Fibroblast of gingiva (primary cell): ENCODE measurements at regions not wholly inside any gene's neighbourhood (a gene's known extent, or its start where the extent isn't known, plus 50 kb on each side); places are given as distances from the start of the nearest gene placed in this dataset.
"Not testable (repeated sequence)": the region's sequence is repeated elsewhere in the genome, so short reads cannot be mapped to it uniquely, and the experiment has no call there.

Experiments
- DNase-seq: peaks from one replicate; pipeline ENCODE4 v3.0.0-alpha.2; 2011; ENCODE audit warnings: low read depth

DNA sequence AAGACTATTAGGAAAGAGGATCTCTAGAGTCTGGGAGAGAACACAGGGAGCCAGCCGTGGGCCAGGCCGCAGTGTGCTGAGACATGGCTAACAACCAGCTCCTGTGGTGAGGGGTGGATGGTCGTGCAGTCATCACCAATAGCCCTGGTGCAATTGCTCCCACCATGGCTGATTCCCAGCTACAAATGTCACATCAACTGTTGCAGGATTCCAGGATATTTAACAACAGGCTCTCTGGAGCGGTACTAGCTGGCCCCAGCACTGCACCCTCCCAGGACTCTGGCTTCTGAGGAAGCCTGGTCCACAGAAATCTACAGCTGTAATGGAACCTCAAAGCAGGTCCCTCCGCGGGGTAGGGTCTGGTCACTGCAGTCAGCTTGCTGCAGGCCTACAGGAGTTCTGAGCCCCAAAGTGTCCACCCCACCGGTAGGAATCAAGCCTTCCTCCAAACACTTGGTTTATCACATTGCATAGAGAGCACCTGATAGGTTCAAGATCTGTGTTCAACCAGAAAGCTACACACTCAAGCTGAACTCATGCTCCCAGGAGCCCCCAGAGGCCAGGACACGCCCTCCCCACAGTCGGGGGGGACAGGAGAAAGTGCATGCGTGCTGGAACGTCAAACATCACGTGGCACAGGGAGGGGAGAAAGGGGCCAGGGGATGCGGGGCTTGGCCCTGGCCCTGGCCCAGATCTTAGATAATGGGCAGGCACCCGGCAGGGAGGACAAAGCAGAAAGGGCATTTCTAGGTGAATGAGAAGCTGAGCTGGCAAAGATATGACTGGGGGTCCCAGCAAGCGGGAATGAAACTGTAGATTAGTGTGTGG, 609.0 kb downstream of the TBC1D22A start:
- no peak for DNase-seq

DNA sequence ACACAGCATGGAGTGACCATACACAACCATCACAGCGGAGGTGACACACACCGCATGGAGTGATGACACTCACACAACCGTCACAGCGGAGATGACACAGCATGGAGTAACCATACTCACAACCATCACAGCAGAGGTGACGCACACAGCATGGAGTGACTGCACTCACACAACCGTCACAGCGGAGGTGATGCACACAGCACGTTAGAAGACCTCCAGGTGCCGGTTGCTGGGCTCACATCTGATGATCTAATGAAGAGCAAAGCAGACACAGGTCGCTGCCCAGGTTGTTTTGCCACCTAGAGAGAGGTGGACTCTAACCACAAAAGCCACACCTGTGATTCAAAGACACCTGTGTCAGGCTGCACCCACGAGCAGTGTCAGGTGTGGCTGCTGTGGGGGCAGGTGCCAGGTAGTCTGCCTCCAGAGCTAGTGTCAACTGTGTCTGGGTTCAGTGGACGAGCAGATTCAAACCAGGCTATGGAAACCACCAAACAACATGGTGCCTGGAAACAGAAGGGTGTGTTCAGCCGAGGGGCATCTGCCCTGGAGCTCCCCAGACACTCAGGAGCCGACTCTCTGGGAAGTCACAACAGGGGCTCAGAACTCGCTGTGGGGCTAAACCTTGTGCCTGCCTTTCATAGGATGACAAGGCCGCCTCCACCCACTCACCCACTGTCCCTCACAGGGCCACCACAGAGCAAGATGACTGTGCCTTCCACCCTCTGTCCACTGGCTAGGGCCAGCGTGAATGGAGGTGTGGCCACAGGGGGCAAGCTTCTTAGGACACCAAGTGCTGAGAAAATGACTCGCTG, 608.2 kb downstream of the TBC1D22A start:
- no peak for DNase-seq

DNA sequence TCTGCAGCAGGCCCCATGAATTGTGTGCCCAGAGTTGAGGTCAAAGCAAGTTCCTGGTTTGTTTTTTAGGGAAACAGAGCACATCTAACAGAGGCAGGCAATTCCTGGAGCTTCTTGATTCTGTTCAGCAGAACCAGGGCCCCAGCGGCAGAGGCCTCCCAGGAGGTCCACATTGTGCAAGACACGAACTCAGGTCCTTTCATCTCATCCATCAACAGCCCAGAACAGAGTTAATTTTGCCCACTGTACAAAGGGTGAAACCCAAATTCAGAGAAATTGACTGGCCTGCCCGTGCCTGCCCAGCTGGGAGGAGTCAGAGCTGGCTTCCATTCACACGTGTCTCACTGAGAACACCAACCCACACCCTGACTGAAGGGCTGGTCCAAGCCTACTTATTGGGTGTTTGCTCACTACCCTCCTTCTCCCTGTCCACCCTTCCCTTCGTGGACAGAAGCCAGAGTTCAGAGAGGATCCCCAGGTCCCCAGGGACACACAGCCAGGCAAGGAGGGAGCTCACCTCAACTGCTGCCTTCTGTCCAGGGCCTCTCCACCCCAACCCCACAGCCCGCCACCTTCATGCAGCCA, 607.1 kb downstream of the TBC1D22A start:
- no peak for DNase-seq

DNA sequence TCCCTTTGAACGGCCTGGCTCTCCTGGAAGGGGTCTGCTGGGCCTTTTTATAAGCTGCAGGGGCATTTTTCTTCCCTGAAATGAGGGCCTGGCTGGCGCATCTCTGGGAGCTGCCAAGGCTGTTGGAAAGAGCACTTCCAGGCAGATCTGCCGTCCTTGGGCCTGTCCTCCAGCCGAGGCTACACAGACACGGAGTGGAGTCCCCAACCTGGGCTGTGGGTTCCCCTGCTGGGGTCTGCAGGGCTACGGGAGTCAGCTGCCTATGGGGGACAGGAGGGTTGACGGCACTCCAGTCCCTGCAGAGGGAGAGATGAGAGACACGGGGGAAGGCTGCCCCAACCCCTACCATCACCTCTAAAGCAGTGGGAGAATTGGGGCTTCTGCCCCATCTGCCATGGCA, 606.6 kb downstream of the TBC1D22A start:
- no peak for DNase-seq

DNA sequence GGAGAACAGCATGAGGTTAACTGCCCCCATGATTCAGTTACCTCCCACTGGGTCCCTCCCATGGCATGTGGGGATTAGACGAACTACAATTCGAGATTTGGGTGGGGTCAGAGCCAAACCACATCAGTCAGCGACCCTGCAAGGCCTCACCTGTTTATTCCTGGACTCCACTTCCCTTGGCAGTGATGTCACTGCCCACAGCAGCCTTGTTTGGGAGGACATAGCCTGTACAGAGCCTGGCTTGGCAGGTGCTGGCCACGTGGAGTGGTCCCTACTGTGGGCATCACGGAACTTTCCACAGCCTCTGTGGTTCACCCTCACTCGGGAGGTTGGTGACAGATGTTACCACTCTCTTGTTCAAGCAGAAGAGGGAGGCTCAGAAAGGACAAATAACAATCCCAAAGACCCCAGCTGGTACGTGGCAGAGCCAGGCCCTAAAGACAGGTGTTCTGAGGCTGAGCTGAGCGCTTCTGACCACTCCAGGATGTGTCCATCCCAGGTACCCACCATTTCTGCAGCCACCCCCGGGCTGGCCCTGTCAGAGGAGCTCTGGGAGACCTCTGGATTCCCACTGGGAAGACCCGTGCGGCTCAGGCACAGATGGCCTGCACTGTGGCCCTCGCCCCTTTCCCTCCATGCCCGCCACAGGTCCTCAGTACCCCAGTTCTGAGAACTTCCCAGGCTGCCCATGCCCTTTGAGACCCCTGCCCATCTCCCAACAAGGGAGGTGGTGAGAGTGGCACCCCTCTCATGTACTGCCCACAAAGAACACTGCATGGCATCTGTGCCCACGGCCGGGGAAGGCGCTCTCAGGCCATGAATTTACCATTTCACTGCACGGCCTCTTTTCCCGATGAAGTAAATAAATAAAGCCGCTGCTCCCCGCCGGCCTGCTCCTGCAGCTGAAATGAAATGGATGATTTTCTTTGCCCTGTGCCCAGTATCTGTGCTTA, 605.8 kb downstream of the TBC1D22A start:
- no peak for DNase-seq

DNA sequence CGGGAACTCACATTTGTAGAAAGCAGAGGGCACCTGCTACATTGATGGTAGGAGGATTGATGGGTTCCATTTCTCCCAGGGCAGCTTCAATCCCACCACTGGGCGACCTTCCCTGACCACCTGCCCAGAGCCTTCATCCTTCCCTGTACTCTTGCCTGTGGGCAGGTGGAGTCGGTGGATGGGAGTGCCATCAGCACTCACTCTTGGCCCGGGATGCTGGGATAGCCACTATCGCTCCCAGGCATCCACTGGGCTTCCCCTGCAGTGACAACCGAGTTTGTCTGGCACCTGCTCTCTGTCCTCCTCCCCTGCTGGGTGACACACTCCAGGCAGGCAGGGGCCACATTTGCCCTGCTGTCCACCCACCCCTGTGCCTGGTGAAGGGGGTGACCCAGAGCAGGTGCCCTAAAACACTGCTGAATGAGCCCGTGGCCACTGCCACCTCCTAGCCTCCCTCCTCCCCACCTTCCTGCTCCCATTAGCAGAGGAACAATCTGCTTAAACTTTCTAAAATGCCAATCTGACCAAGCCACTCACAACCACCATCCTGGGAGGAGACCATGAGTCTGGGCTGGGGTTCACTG, 604.7 kb downstream of the TBC1D22A start:
- no peak for DNase-seq

DNA sequence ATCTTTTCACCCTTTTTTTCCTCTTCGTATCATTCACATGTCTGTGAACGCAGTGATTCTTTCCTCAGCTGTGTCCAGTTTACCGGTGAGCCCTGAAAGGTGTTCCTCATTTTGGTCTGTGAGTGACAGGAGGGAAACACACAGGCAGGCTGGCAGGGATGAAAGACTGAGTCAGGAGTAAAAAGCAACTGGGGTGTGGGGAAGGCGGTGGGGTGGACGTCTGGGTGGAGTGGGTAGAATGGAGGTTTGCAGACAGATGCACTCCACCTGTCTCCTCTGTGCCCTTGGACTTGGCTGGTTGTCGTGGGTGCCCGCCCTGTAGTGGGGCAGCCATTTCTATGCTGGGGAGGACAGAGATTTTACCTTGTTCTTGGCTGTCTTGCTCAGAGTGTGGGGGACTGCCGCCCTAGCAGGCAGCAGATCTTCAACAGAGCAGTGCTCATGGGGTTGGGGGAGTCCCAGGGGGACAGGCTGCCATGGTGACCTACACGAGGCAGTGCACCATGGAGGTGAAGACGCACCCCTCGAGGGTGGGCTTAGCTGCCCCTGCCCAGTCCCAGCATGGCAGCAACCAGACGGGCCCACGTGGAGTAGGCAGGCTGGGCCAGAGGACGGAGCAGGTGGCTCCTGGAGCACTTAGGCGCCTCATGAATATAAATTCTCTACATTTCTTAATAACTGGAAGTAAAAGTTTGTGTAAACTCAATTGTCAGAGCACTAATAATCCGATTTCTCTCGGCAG, 603.7 kb downstream of the TBC1D22A start:
- no peak for DNase-seq

DNA sequence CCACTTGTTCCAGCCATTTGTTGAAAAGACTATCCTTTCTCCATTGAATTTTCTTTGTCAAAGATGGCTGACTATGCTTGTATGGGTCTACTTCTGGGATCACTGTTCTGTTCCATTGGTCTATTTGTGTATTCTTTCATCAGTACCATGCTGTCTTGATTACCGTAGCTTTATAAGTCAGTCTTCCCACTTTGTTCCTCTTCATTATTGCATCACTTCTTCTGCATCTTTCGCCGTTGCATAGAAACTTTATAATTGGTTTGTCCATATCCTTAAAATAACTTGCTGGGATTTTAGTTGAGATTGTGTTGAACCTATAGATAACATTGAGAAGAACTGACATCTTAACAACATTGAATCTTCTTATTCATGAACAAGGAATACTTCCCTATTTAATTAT, 598.8 kb downstream of the TBC1D22A start:
- no peak for DNase-seq

DNA sequence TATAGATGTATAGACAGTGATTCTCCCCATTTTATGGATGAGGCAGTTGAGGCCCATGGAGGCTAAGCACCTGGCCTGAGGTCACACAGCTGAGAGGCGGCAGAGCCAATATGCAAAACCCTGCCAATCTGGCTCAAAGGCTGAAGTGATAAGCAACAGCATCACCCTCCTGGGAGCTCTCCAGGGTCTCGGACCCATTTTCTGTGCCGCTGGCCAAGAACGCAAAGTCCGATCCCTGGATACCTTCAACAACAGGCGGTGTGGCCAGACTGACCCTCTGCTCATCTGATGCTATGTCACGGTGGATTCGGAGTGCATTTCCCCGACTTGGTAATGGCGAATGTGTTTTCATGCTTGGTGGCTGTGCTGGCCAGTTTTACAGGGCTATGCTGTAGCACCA, 595.0 kb downstream of the TBC1D22A start:
- no peak for DNase-seq

DNA sequence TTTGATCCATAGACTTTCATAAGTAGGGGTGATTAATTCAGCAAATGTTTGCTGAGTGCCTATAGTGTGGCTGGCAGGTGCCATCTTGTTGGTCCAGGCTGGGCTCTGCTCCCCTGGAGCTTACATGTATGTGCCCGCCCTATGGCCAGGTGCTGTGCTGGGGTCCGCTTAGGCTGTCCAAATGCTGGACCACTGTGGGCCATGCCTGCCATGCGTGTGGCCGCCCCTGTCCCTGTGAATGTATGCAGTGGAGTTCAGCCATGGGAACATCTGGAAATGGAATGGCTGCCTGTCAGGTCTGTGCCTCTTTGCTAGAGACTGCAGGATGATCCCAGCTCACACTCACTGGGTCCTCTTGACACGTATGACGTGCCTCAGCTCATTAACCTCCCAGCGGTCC, 594.6 kb downstream of the TBC1D22A start:
- DNase-seq: no peak

DNA sequence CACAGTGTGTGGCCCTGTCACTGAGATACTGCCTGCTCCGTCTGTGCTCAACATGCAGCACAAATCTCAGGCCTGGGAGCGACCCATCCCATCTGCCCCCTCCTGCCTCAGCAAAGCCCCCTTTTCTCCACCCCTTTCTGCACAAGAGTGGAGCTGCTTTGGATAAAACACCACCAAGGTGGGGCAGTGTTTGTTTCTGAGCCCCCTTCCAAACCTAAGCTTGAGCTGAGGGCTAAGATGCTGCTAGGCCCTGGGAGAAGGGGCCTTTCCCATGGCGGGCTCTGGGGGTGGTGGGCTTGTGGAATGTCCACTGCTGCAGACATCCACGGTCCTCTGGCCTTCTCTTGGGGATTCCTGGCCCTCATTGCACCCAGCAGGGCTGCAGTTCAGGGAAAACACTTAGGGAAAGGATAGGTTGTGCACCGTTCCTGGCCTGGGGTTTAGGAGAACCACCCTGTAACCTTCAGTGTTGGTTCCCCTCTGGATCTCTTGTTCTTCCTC, 594.1 kb downstream of the TBC1D22A start:
- no peak for DNase-seq

DNA sequence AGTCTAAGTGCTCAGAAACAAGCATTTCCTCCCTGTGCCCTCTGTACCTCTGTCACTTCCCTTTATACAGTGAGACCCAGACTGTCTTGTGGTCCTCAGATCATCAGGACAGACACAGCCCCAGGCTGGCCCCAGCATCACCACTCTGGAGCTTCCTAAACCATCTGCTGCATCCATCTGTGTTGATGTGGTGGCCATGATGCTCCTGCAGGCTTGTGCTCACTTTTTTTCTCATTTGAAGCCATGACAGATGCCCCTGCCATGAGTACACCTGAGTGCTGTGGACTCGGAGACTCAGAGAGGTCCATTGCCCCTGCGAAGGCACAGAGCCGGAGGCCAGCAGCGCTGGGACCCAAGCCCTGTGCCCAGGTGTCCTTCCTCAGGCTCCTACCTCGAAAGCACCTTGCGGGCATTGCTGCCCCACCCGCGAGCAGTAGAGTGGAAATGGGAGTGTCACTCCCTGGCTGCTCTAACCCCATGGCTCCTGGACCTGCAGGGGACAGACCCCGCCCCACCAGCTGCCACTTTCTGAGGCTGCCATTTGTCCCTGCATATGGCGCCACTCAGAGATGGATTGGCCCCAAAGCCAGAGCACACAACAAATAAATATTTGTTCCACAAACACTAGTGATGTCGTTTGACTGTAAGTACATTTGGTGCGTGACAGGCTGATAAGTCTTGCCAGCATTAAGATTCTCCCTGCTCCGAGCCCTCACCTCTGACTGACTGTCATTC, 593.5 kb downstream of the TBC1D22A start:
- DNase-seq: no peak

DNA sequence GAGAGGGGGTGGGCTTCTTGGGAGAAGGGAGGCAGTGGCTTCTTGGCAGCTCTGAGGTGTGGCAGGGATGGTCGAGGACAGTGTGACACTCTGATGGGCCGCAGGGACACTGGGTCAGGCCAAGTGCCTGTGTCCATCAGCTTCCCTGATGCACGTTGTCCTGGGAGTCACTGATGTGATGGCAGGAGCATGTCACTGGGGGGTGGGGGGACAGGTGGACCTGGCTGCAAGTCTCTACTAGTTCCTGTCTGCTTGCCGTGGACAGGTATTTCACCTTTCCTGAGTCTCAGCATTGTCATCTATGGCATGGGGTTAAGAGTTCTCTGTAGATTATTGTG, 592.9 kb downstream of the TBC1D22A start:
- DNase-seq: no peak

DNA sequence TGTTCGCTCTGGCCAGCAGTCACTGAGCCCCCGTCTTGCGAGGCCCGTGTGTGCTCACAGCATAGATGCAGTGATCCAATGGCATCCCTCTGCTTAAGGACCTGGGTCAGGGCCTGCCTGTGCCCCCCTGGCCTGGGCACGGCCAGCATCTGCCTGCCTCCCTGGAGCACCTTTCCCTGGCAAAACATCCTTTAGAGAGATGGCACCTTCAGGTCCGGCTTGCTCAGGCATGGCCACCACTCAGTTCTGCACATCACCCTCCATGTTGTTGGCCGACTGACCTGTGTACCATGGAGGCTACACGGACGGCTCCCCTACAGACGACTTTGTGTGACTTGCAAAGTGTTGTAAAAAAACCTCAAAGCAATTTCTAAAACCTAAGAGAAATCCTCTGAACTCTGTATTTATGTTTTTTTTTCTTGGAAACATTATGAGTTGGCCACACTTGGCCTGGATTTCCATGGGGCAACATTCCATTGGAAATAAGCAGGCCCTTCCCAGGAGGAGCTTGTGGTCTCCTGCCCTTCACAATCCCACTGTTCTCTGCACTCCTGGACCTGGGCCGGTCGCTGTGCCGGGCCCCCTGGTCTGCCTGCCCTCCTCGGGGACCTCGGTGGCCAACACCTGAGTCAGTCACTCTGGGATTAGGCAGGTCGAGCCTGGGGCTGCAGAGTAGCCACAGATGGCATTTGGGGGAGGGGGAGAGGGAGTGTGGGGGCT, 592.4 kb downstream of the TBC1D22A start:
- DNase-seq: no peak

DNA sequence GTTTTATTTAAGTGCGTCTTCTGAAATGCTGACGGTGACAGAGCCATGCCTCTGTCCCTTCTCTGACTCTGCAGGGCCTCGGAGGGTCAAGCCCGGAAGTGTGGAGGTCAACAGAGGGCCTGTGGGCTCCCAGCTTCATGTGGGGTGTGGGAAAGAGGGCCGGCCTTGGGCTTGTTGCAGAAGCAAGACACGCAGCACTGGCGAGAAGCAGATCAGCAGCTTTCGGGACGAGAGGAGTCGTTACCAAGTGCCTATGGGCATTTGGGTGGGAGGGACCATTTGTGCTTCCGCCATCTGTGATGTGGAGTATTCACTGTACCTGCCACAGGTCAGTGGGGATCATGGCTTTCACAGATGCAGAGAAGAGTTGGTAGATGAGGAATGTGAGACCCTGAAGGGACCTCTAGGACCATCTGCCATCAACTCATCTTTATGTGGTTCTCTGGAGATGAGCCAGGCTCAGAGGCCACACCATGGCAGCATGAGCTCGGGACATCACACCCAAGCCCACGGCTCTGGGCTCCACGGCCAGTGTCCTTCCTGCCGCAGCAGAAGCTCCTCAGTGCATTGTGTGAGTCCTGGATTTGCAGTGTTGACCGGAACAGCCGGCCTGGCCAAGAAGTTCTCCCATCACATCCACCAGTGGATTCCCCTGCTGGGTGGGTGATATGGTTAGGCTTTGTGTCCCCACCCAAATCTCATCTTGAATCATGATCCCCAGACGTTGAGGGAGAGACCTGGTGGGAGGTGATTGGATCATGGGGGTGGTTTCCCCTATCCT, 590.7 kb downstream of the TBC1D22A start:
- DNase-seq: no peak

DNA sequence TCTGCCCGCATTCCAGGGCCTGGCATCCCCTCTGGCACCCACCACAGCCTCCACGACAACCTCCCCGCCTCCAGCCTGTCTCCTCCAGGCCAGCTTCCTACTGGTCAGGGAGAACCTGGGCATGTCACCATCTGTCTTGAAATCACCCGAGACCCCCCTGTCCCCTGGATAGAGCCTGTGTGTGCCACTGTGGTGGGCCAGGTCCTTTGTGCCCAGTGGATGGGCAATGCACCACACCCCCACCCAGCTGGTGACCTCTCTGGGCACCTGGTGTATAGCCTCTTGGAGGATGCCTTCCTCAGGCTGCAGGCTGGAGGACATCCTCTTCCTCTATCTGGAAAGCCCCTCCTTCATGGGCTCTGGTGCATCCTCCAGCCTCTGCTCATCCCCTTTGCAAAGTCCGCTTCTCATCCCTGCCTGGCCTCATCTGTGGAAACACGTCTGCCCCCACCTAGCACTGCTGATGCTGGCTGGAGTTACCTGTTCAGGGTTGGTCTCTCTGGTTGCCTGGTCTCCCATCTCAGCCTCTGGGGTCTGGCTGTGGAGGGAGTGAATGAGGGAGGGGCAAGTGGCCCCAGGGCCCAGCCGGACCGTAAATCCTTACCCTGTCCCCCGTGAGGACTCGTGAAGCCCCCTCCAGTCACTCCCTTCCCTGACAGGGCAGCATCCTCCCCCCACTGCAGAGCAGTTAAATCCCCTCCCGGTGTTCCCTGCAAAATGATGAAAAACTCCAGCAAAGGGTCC, 589.6 kb downstream of the TBC1D22A start:
- DNase-seq: no peak

DNA sequence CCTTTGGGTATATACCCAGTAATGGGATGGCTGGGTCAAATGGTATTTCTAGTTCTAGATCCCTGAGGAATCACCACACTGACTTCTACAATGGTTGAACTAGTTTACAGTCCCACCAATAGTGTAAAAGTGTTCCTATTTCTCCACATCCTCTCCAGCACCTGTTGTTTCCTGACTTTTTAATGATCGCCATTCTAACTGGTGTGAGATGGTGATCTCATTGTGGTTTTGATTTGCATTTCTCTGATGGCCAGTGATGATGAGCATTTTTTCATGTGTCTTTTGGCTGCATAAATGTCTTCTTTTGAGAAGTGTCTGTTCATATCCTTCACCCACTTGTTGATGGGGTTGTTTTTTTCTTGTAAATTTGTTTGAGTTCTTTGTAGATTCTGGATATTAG, 583.8 kb downstream of the TBC1D22A start:
- not testable (repeated sequence) for DNase-seq

DNA sequence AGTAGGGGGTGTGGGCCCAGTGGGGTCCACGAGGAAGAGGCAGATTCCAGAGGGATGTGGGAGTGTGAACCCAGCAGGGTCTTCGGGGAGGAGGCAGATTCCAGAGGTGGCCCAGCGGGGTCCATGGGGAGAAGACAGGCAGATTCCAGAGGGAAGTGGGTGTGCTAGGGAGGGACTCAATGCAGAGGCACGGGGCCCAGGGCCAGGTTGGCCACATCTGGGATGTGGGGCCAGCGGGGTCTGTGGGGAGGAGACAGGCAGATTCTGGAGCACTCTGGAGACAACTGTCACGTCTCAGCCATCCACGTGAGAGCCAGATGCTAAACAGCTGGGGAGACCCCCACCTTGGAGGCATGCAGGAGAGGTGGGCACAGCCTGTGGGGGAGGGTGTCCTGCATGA, 582.6 kb downstream of the TBC1D22A start:
- DNase-seq: no peak
